Subcutaneous abdominal adipose tissue (tissue), 5 donors: ENCODE measurements at regions not wholly inside any gene's neighbourhood (a gene's known extent, or its start where the extent isn't known, plus 50 kb on each side); places are given as distances from the start of the nearest gene placed in this dataset.
A peak's percentile ranks its signal among the peaks of the same experiment; 100 is the strongest.

Experiments used
- H3K27ac ChIP-seq: one replicate; pipeline ENCODE4 v1.7.0; 2013; ENCODE audit warnings: low read depth, mild to moderate bottlenecking, inconsistent platforms, low read length, moderate library complexity
- H3K27me3 ChIP-seq, 5 donors: one replicate each; pipeline ENCODE4 v1.7.0; 2013; ENCODE audit warnings: low read length in 5 of 5, inconsistent platforms in 1 of 5; ENCODE audit not compliant: control insufficient read depth in 5 of 5, insufficient read depth in 4 of 5
- H3K36me3 ChIP-seq, 5 donors: one replicate each; pipeline ENCODE4 v1.7.0; 2013; ENCODE audit warnings: low read length in 5 of 5; ENCODE audit not compliant: control insufficient read depth in 5 of 5, insufficient read depth in 5 of 5
- H3K4me1 ChIP-seq, 5 donors: one replicate each; pipeline ENCODE4 v1.7.0; 2013; ENCODE audit warnings: low read length in 5 of 5, mild to moderate bottlenecking in 3 of 5, moderate library complexity in 1 of 5; ENCODE audit not compliant: control insufficient read depth in 5 of 5, insufficient read depth in 5 of 5
- H3K4me3 ChIP-seq, 5 donors: one replicate each; pipeline ENCODE4 v1.7.0; 2013; ENCODE audit warnings: low read length in 5 of 5, low read depth in 1 of 5
- H3K9ac ChIP-seq, 5 donors: one replicate each; pipeline ENCODE4 v1.7.0; 2013; ENCODE audit warnings: low read length in 5 of 5, mild to moderate bottlenecking in 4 of 5, moderate library complexity in 3 of 5
- H3K9me3 ChIP-seq, 5 donors: one replicate each; pipeline ENCODE4 v1.7.0; 2013; ENCODE audit warnings: low read length in 5 of 5; ENCODE audit not compliant: control insufficient read depth in 5 of 5
- donor health status: healthy.
- donor health status: healthy.
- donor health status: healthy.
- donor health status: healthy.
- donor health status: healthy.

- H3K4me1 ChIP-seq: peaks cover 0 to 19% (median 17%) of the 10 kb centered on the region in 5 donors
- no peak overlapping the region for H3K9ac ChIP-seq
- no peaks in the 10 kb centered on the region for H3K27me3 ChIP-seq
- no peak overlapping the region for H3K4me3 ChIP-seq
- H3K27ac ChIP-seq: no peak overlapping the region
- no peaks in the 10 kb centered on the region for H3K36me3 ChIP-seq
- H3K9me3 ChIP-seq: peaks cover 0 to 5% (median 0%) of the 10 kb centered on the region in 5 donors
Observed at GRCh38 chr1:94693435-94693834, 126.7 kb upstream of the SLC44A3 start.

GRCh38 chr1:94693029-94693428 is 127.1 kb upstream of the SLC44A3 start:
- no peak overlapping the region for H3K4me3 ChIP-seq
- H3K9ac ChIP-seq: no peak overlapping the region
- no peaks in the 10 kb centered on the region for H3K27me3 ChIP-seq
- no peak overlapping the region for H3K27ac ChIP-seq
- peaks cover 0 to 5% (median 0%) of the 10 kb centered on the region in 5 donors for H3K9me3 ChIP-seq
- H3K4me1 ChIP-seq: peaks cover 0 to 19% (median 17%) of the 10 kb centered on the region in 5 donors
- no peaks in the 10 kb centered on the region for H3K36me3 ChIP-seq

GRCh38 chr1:94688646-94689045 is 131.5 kb upstream of the SLC44A3 start:
- H3K4me1 ChIP-seq: peaks cover 0 to 24% (median 21%) of the 10 kb centered on the region in 5 donors
- peak overlapping the region; percentile 72 for H3K27ac ChIP-seq
- no peaks in the 10 kb centered on the region for H3K36me3 ChIP-seq
- H3K9me3 ChIP-seq: peaks cover 0 to 5% (median 0%) of the 10 kb centered on the region in 5 donors
- H3K9ac ChIP-seq: no peak overlapping the region
- no peak overlapping the region for H3K4me3 ChIP-seq
- H3K27me3 ChIP-seq: no peaks in the 10 kb centered on the region

- peaks cover 0 to 5% (median 0%) of the 10 kb centered on the region in 5 donors for H3K9me3 ChIP-seq
- H3K4me3 ChIP-seq: no peak overlapping the region
- H3K27me3 ChIP-seq: no peaks in the 10 kb centered on the region
- H3K9ac ChIP-seq: no peak overlapping the region
- no peak overlapping the region for H3K27ac ChIP-seq
- H3K36me3 ChIP-seq: no peaks in the 10 kb centered on the region
- H3K4me1 ChIP-seq: peaks cover 0 to 24% (median 21%) of the 10 kb centered on the region in 5 donors
Observed at GRCh38 chr1:94686882-94687281, 133.3 kb upstream of the SLC44A3 start.

- Histone ChIP-seq H3K9me3 (no peaks in the 10 kb centered on the region), H3K9ac (no peak overlapping the region), H3K27ac (no peak overlapping the region), H3K4me3 (no peak overlapping the region), H3K27me3 (no peaks in the 10 kb centered on the region), H3K4me1 (peaks cover 0 to 13% (median 11%) of the 10 kb centered on the region in 5 donors), H3K36me3 (no peaks in the 10 kb centered on the region)
Observed at GRCh38 chr1:94684690-94685250, 135.4 kb upstream of the SLC44A3 start.

GRCh38 chr1:94683886-94684285 is 136.3 kb upstream of the SLC44A3 start:
- no peaks in the 10 kb centered on the region for H3K36me3 ChIP-seq
- H3K27ac ChIP-seq: no peak overlapping the region
- no peak overlapping the region for H3K9ac ChIP-seq
- peaks cover 0 to 8% (median 5%) of the 10 kb centered on the region in 5 donors for H3K4me1 ChIP-seq
- no peaks in the 10 kb centered on the region for H3K9me3 ChIP-seq
- H3K4me3 ChIP-seq: no peak overlapping the region
- no peaks in the 10 kb centered on the region for H3K27me3 ChIP-seq

- Histone ChIP-seq H3K9ac (no peak overlapping the region), H3K27me3 (no peaks in the 10 kb centered on the region), H3K4me1 (peaks cover 0 to 8% (median 0%) of the 10 kb centered on the region in 5 donors), H3K36me3 (no peaks in the 10 kb centered on the region), H3K4me3 (no peak overlapping the region), H3K27ac (no peak overlapping the region), H3K9me3 (no peaks in the 10 kb centered on the region)
Observed at GRCh38 chr1:94680039-94680377, 138.4 kb upstream of the F3 start.

GRCh38 chr1:94679332-94680038 is 137.9 kb upstream of the F3 start:
- H3K4me1 ChIP-seq: peaks cover 0 to 8% (median 0%) of the 10 kb centered on the region in 5 donors
- H3K4me3 ChIP-seq: no peak overlapping the region
- H3K36me3 ChIP-seq: no peaks in the 10 kb centered on the region
- H3K9me3 ChIP-seq: no peaks in the 10 kb centered on the region
- no peaks in the 10 kb centered on the region for H3K27me3 ChIP-seq
- H3K9ac ChIP-seq: no peak overlapping the region
- peak overlapping the region; percentile 15 for H3K27ac ChIP-seq

GRCh38 chr1:94678202-94678848 is 136.8 kb upstream of the F3 start:
- Histone ChIP-seq H3K36me3 (no peaks in the 10 kb centered on the region), H3K9me3 (no peaks in the 10 kb centered on the region), H3K27ac (no peak overlapping the region)

GRCh38 chr1:94677714-94678113 is 136.2 kb upstream of the F3 start:
- Histone ChIP-seq H3K4me3 (no peak overlapping the region), H3K36me3 (no peaks in the 10 kb centered on the region), H3K4me1 (peaks cover 0 to 8% (median 0%) of the 10 kb centered on the region in 5 donors), H3K27ac (no peak overlapping the region), H3K9me3 (no peaks in the 10 kb centered on the region), H3K9ac (no peak overlapping the region), H3K27me3 (no peaks in the 10 kb centered on the region)

More at GRCh38 chr1:94678202-94678848, 136.8 kb upstream of the F3 start:
- H3K27me3 ChIP-seq: no peaks in the 10 kb centered on the region
- peaks cover 0 to 8% (median 0%) of the 10 kb centered on the region in 5 donors for H3K4me1 ChIP-seq
- no peak overlapping the region for H3K9ac ChIP-seq
- no peak overlapping the region for H3K4me3 ChIP-seq
